ENCODE measurements at regions not wholly inside any gene's neighbourhood (a gene's known extent, or its start where the extent isn't known, plus 50 kb on each side); places are given as distances from the start of the nearest gene placed in this dataset.

DNA sequence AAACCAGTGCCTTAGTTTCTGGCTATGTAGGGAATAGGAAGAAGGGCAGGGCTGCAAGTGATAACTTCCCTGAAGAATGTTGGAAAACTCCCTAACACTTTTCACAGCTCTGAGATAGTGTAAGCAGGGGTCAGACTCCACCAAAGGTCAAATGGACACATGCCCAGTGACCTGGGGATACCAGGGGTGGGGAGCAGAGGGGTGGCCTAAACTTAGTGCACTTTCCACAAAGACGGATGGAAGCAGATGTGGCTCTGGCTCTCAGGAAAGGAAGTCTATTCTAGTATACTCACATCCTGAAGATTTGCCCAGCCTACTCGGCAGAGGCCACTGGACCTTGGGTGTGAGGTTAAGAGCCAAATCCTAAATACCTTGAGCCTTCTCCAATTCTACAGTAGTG lies 285.8 kb downstream of the NUAK1 start:
- no peaks in the 10 kb centered on the region for H3K36me3 ChIP-seq
- TF ChIP-seq, protein P1, sequence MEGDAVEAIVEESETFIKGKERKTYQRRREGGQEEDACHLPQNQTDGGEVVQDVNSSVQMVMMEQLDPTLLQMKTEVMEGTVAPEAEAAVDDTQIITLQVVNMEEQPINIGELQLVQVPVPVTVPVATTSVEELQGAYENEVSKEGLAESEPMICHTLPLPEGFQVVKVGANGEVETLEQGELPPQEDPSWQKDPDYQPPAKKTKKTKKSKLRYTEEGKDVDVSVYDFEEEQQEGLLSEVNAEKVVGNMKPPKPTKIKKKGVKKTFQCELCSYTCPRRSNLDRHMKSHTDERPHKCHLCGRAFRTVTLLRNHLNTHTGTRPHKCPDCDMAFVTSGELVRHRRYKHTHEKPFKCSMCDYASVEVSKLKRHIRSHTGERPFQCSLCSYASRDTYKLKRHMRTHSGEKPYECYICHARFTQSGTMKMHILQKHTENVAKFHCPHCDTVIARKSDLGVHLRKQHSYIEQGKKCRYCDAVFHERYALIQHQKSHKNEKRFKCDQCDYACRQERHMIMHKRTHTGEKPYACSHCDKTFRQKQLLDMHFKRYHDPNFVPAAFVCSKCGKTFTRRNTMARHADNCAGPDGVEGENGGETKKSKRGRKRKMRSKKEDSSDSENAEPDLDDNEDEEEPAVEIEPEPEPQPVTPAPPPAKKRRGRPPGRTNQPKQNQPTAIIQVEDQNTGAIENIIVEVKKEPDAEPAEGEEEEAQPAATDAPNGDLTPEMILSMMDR (IDR thresholded peaks at IDR 0.05; ENCODE audit: low read depth, low read length), result no peak
- H3K27me3 ChIP-seq, result no peaks in the 10 kb centered on the region
- no peak for DNase-seq
- no peak overlapping the region for H3K4me3 ChIP-seq (ENCODE audit: low read depth, low read length)
- no peaks in the 10 kb centered on the region for H3K9me3 ChIP-seq
- H3K4me1 ChIP-seq, result no peaks in the 10 kb centered on the region

DNA sequence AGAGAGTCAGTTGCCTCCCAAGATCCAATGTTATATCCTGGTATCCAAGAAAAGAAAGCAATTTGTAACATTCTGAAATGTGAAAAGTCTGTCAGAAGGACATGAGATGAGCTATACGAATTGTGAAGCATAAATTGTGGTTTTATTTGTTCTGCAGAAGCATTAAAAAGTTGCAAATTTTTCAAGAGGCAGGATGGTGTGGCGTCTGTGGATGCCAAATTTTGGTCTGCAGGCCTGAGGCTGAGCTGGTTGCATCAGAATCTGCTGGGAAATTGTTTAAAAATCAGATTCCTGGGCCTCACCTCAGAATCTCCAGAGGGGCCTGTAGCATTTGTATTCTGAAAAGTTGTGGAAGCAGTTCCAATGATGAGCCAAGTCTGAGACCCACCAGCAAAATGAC lies 284.7 kb downstream of the NUAK1 start:
- DNase-seq, result no peak
- no peaks in the 10 kb centered on the region for H3K36me3 ChIP-seq
- H3K4me1 ChIP-seq, result no peaks in the 10 kb centered on the region
- TF ChIP-seq, protein P1 (IDR thresholded peaks at IDR 0.05; ENCODE audit: low read depth, low read length), result no peak
- no peaks in the 10 kb centered on the region for H3K27me3 ChIP-seq
- H3K4me3 ChIP-seq (ENCODE audit: low read depth, low read length), result no peak overlapping the region
- no peaks in the 10 kb centered on the region for H3K9me3 ChIP-seq

DNA sequence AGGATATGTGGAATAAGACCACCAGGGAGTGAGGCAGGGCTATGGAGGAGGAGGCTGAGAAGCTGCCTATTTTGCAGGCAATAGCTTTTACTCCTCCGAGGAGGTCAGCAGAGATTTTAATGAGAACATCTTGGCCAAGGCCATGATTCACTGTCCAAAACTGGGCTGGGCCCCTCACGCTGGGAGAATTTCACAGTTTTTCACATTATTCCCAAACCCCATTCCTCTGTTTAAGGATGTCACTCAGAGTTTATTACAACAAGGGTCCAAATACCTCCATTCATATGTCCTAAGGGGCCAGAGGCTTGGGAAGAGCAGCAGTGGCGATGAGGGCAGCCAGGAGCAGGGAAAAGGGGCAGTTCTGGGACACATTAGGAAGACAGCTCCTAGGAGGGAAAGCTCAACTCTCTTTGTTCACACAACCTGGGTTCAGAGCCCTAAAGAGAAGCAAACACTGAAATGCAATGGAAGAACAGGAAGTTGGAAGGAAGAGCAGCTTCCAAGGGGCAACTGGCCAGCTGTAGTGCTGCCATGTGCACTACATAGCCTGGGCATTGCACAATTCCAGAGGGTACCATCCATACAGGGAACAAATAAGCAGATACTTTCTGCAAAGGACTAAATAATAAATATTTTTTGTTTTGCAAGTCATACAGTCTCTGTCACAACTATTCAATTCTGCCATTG lies 283.2 kb downstream of the NUAK1 start:
- no peak overlapping the region for H3K4me3 ChIP-seq (ENCODE audit: low read depth, low read length)

DNA sequence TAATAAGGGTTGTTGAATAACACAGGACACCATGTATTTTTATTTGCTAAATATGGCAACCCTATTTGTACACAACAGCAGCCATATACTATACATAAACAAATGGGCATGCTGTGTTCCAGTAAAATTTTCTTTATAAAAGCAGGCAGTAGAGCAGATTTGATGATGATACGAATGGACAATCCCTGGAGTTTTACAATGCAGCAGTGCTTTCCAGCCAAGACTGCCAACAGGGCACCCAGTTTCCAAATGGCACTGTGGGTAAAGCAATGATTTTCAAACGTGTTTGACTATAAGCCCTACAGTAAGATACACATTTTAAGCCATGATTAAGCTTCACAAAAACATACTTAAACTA lies 282.7 kb downstream of the NUAK1 start:
- TF ChIP-seq, protein P1 (IDR thresholded peaks at IDR 0.05; ENCODE audit: low read depth, low read length), result no peak
- Histone ChIP-seq H3K4me3 (ENCODE audit: low read depth, low read length) (no peak overlapping the region), H3K4me1 (no peaks in the 10 kb centered on the region), H3K9me3 (no peaks in the 10 kb centered on the region), H3K36me3 (no peaks in the 10 kb centered on the region), H3K27me3 (no peaks in the 10 kb centered on the region)
- no peak for DNase-seq

More for the DNA sequence above, 283.2 kb downstream of the NUAK1 start:
- no peaks in the 10 kb centered on the region for H3K9me3 ChIP-seq
- no peak for DNase-seq
- TF ChIP-seq, protein P1 (IDR thresholded peaks at IDR 0.05; ENCODE audit: low read depth, low read length), result no peak
- no peaks in the 10 kb centered on the region for H3K4me1 ChIP-seq
- H3K36me3 ChIP-seq, result no peaks in the 10 kb centered on the region
- H3K27me3 ChIP-seq, result no peaks in the 10 kb centered on the region

DNA sequence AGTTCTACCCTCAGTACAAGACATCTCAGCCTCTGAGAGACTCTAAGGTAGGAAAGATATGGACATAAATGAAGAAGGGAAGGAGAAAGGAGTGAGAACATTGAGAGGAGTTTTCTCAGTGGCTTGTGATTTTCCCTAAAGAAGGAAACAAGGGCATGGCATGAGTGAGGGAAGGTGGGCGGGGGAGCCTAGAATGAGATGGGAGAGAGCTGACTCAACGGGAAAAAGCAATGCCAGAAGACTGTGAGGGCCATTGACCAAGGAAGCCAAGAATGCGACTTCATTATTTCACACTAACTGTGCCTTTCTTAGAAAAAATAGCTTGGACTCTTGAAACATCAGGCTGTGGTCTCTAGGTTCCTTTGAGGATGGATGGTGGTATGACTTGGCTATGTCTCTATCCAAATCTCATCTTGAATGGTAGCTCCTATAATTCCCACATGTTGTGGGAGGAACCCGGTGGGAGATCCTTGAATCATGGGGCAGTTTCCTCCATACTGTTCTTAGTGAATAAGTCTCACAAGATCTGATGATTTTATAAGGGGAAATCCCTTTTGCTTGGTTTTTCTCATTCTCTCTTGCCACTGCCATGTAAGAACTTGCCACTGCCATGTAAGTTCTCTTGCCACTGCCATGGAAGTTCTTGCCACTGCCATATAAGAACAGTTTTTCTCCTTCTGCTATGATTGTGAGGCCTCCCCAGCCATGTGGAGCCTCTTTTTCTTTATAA lies 279.6 kb downstream of the NUAK1 start:
- H3K27me3 ChIP-seq, result no peaks in the 10 kb centered on the region
- no peak overlapping the region for H3K4me3 ChIP-seq (ENCODE audit: low read depth, low read length)
- no peak for DNase-seq
- H3K4me1 ChIP-seq, result no peaks in the 10 kb centered on the region
- no peaks in the 10 kb centered on the region for H3K36me3 ChIP-seq
- H3K9me3 ChIP-seq, result no peaks in the 10 kb centered on the region
- TF ChIP-seq, protein P1 (IDR thresholded peaks at IDR 0.05; ENCODE audit: low read depth, low read length), result no peak

DNA sequence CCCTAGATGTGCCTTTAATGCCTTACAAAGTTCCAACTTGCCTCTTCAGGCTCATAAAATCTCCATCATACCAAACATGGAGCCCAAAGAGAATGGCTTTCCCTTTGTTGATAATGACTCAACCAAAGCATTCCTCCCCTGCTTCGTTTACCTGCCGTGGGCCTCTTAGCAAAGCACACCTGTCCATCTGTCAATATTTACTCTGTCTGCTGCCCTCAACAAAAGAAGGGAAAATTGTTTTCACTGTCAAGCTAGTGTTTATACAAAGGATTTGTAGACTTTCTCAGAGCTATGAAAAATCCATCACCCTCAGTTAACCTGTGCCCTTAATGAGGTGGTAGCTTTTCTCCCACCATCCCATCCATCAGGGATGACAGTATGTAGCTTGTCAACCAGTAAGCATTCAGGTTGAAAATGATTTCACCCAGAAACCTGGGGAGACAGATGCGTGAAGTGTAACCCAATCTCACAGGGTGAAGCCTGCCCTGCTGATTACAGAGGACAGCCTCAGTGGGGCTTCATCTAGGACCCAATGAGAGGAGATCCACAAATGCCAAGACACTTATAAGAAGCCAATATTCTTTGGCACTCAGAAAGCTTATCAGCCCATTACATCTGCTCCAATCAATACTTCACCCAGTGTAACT lies 278.1 kb downstream of the NUAK1 start:
- H3K4me1 ChIP-seq, result no peaks in the 10 kb centered on the region
- no peaks in the 10 kb centered on the region for H3K36me3 ChIP-seq
- H3K9me3 ChIP-seq, result no peaks in the 10 kb centered on the region
- no peaks in the 10 kb centered on the region for H3K27me3 ChIP-seq
- H3K4me3 ChIP-seq (ENCODE audit: low read depth, low read length), result no peak overlapping the region
- DNase-seq, result no peak
- TF ChIP-seq, protein P1 (IDR thresholded peaks at IDR 0.05; ENCODE audit: low read depth, low read length), result no peak

Data from BE2C (cell line).